ENCODE measurements at regions not wholly inside any gene's neighbourhood (a gene's known extent, or its start where the extent isn't known, plus 50 kb on each side); places are given as distances from the start of the nearest gene placed in this dataset.

- no peak for DNase-seq (ENCODE audit: low spot score)
These were observed 288.1 kb upstream of the PCDH10 start for GRCh38 chr4:132860976-132861375.

DNA sequence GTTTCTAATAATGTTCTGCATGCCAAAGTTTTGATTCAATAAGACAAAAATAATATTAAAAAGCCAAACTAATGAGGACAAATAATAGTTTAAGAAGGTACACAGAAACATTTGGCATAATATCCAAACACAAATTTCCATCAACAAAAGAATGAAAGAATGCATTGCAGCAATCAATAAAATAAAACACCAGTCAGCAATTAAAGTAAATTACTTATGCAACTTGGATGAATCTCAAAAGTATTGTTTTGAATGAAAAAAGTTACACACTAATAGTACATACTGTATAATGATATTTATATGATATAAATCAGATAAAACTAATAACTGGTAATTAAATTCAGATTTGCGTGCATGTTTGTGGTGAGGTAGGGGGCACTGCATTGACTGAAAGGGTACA, 285.5 kb upstream of the PCDH10 start:
- no peak for DNase-seq (ENCODE audit: low spot score)

DNA sequence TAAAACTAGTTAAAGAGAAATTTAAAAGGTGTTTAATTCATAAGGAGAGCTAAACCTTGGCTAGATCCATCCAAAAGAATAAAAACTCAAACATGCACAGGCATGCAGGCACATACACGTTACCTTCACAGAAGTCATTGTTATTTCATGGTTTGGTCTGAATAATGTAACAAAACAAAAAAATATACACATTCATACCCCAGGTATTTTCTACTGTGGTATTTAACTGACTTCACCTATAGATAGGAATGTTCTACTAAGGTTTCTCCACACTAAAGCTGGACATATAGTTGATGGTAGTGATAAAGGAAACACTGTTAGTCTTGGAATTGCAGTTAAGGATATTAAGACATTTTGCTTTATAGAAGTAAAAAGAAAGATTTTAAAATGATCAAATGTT, 283.6 kb upstream of the PCDH10 start:
- no peak for DNase-seq (ENCODE audit: low spot score)

GRCh38 chr4:132865922-132866321, 283.2 kb upstream of the PCDH10 start:
- no peak for DNase-seq (ENCODE audit: low spot score)

- no peak for DNase-seq (ENCODE audit: low spot score)
These were observed 282.5 kb upstream of the PCDH10 start for GRCh38 chr4:132866616-132867015.

DNA sequence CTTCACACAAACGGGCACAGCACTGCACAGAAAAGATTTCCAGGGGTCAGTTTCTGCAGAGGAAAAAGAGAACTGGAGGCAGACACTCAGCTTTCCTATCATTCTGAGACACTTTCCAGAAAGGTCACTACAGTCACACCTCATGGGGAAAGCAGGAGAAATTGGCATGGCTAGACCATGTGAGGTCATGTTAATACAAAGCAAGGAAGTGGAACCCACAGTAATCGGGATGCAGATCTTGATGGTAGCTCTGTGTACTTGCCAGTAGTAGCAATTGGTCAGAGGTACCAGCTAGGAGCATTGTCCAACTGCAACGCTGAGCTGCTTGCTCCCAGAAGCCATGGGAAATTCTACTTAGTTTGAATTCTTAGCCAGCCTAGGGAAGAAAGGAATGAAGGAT, 255.3 kb upstream of the PCDH10 start:
- DNase-seq (ENCODE audit: low spot score) = no peak

DNA sequence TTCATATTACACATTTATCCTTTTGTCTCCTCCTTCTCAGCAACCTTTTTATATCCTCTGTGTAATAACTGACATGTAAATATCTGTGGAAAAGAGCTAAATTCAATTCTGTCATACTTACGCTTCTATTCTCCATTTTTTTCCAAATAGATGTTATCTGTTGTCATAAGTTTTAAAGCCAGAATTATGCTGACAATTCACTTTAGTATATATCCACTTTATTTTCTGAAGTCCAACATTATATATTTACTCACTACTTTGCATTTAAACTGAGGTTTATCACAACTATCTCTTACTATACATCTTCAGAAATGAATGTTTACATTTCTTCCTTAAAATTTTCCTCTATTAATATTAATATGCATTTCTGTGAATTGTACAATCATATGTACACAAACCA, 247.9 kb upstream of the PCDH10 start:
- DNase-seq (ENCODE audit: low spot score) = no peak

DNA sequence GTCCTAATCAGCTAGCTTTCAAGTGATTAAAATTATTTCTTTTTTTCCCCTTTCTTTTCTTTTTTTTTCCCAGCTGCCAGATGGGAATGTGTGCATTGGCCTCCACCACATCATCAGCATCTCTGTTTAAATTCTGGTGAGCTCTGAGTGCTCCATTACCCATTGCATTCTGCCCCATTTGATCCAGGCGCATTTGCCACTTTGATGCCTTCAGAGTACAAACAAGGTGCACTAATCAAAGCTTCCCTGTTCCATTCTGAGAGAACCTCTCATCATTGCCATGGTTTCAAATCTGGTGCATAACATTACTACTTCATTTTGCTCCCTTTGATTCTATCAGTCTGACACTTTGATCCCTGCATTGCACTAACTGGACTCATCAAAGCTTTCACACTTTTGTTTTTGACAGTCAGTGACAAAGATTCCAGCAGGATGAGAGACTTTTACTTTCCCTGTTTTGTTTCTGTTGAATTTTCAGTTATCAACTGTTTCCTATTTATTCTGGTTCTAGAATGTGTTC, 238.8 kb upstream of the PCDH10 start:
- no peak for DNase-seq (ENCODE audit: low spot score)

- no peak for DNase-seq (ENCODE audit: low spot score)
These were observed 231.0 kb upstream of the PCDH10 start for GRCh38 chr4:132918096-132918495.

GRCh38 chr4:132923516-132923915, 225.6 kb upstream of the PCDH10 start:
- DNase-seq (ENCODE audit: low spot score) = no peak

DNA sequence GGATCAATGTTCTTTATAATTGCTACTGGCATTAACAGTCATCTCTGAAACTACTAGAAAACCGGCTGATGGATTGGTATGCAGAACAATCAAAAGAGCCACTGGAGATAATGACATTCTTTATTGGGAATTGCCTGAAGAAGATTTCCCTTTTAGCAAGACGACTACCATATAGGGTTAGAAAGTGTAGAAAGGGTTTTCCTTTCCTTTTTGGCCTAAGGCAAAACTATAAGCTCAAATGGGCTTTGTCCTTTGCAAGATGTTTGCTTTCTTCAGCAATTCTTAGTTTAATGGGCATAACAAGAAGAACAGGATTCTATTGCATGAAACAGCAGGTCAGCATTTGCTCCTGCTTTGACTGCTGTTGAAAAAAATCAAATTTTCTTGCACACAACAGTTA, 214.2 kb upstream of the PCDH10 start:
- DNase-seq (ENCODE audit: low spot score) = no peak

GRCh38 chr4:132955146-132955545, 193.9 kb upstream of the PCDH10 start:
- no peak for DNase-seq (ENCODE audit: low spot score)

GRCh38 chr4:132956962-132957361, 192.1 kb upstream of the PCDH10 start:
- no peak for DNase-seq (ENCODE audit: low spot score)

GRCh38 chr4:132958457-132959263, 190.4 kb upstream of the PCDH10 start:
- DNase-seq (ENCODE audit: low spot score) = no peak

DNA sequence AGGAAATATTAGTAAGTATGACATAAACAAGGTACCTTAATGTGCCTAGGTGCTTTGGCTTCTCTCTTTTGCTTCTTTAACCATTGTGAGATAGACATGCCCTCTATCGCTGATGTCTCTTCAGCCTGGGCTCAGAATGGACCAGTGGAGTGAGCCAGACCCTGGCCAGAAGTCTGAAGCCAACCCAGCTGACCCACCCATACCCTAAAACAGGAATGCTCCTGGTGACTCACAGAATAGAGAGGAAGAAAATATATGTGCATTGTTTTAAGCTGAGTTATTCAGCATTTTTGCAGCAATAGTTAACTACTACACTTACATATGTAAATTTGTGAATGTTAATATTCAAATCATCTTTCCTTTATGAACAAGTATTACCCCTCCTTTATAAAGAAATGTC, 167.5 kb upstream of the PCDH10 start:
- no peak for DNase-seq (ENCODE audit: low spot score)

- no peak for DNase-seq (ENCODE audit: low spot score)
These were observed 166.9 kb upstream of the PCDH10 start for GRCh38 chr4:132982151-132982550.

DNA sequence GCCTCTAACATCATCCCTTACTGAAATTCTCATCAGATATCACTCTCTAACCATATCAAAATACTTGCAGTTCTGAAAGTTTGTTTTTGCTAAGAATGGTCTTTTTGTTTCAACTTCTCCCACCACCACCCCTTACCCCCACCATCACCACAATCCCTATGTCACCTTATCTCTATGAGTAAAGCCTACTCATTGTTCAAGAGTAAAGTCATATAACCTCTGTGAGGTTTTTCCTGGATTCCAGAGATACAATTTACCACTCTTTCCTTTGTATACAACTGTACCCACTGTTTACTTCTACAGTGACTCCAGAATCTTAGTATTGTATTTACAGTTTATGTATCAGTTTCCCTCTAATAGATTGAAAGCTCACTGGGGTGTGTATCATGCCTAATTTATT, 158.0 kb upstream of the PCDH10 start:
- no peak for DNase-seq (ENCODE audit: low spot score)

DNA sequence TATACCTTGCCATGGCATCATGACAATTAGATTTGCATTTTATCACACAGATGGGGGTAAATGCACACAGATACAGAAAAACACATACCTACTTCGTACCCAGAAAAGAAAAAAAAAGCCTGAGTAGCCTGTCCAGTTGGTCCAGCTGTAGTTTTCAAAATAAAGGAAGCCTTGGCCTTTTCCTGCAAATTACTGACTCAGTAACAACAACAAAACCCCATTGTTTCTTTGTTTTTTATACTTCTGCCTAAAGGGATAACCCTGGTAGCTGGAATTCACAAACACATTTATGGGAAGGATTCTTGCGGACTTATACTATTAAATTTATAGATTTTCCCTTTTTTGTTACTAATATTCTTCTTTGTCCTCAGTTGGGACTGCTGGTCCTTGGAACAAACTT, 156.4 kb upstream of the PCDH10 start:
- no peak for DNase-seq (ENCODE audit: low spot score)

GRCh38 chr4:132998585-132999230, 150.4 kb upstream of the PCDH10 start:
- no peak for DNase-seq (ENCODE audit: low spot score)

- DNase-seq (ENCODE audit: low spot score) = no peak
These were observed 149.1 kb upstream of the PCDH10 start for GRCh38 chr4:133000012-133000411.

DNA sequence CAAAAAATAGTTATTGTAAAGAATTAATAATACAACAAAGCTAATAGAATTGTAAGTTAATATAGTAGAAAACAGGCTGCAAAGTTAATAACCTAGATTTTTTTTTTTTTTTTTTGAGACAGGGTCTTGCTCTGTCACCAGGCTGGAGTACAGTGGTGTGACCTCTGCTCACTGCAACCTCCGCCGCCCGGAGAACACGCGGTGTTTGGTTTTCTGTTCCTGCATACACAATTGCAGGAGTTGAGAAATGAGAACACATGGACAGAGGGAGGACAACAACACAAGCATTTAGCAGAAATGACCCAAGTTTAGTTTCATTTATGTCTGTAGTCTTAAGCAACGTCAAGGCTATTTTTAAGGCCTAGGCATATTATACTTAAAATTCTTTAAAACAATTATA, 145.9 kb upstream of the PCDH10 start:
- no peak for DNase-seq (ENCODE audit: low spot score)

DNA sequence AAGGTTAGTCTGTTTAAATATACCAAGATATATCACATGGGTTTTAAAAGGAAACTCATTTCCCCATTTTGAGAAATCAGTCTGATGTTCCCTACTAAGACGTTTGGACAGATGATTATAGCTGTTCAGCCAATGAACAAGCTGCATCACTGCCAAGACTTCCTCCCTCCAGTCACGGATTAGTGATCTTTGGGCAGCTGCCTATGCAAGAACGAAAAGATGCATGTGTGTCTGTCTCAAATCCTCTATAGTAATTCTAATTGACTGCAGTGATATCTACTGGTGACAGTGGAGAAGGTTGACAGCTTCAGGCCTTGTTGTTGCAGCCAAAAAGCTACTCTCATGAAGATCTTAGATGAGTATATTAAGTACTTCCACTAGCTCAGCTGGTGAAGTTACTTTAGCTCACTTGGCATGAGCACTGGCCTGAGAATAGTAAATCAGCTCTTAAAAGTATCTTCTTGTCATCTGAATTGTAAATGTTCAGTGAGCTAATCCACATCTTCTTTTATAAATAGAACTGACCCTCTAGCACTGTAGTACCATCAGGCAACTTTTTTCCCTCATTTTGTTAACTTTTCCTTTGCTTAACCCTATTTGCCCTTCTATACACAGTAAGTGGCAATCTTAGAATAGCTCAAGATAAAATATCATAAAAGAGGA, 134.5 kb upstream of the PCDH10 start:
- DNase-seq (ENCODE audit: low spot score) = no peak

- DNase-seq (ENCODE audit: low spot score) = no peak
These were observed 103.8 kb upstream of the PCDH10 start for GRCh38 chr4:133045288-133045687.
